ENCODE measurements at regions not wholly inside any gene's neighbourhood (a gene's known extent, or its start where the extent isn't known, plus 50 kb on each side); places are given as distances from the start of the nearest gene placed in this dataset.

- no peak overlapping the region for H3K9ac ChIP-seq (ENCODE audit: low read length)
- no peak overlapping the region for H2AFZ ChIP-seq (ENCODE audit: low read length)
- H4K20me1 ChIP-seq (ENCODE audit: insufficient read depth, low read depth, low read length): no peaks in the 10 kb centered on the region
- no peaks in the 10 kb centered on the region for H3K4me1 ChIP-seq (ENCODE audit: low read length)
- DNase-seq: no peak
- H3K36me3 ChIP-seq (ENCODE audit: insufficient read depth, low read length): no peaks in the 10 kb centered on the region
- H3K27ac ChIP-seq (ENCODE audit: low read length): no peak overlapping the region
- no peak overlapping the region for H3K4me3 ChIP-seq (ENCODE audit: low read length)
- H3K27me3 ChIP-seq (ENCODE audit: low read length): no peaks in the 10 kb centered on the region
- H3K79me2 ChIP-seq (ENCODE audit: low read length): no peaks in the 10 kb centered on the region
- H3K9me2 ChIP-seq (replicated peaks; ENCODE audit: insufficient read depth, low read length): no peaks in the 10 kb centered on the region
- H3K4me2 ChIP-seq (ENCODE audit: low read depth, low read length, poor library complexity, severe bottlenecking): no peak overlapping the region
- H3K9me3 ChIP-seq (ENCODE audit: low read length): no peaks in the 10 kb centered on the region
Observed at GRCh38 chr7:97541188-97541587, 190.7 kb upstream of the TAC1 start.

GRCh38 chr7:97555857-97556421 is 175.9 kb upstream of the TAC1 start:
- Histone ChIP-seq H2AFZ (ENCODE audit: low read length) (no peak overlapping the region), H3K9me2 (replicated peaks; ENCODE audit: insufficient read depth, low read length) (no peaks in the 10 kb centered on the region), H3K27ac (ENCODE audit: low read length) (no peak overlapping the region), H3K4me2 (ENCODE audit: low read depth, low read length, poor library complexity, severe bottlenecking) (no peak overlapping the region), H3K36me3 (ENCODE audit: insufficient read depth, low read length) (no peaks in the 10 kb centered on the region), H3K9ac (ENCODE audit: low read length) (no peak overlapping the region), H4K20me1 (ENCODE audit: insufficient read depth, low read depth, low read length) (no peaks in the 10 kb centered on the region), H3K79me2 (ENCODE audit: low read length) (no peaks in the 10 kb centered on the region), H3K4me3 (ENCODE audit: low read length) (no peak overlapping the region), H3K4me1 (ENCODE audit: low read length) (no peaks in the 10 kb centered on the region), H3K27me3 (ENCODE audit: low read length) (no peaks in the 10 kb centered on the region), H3K9me3 (ENCODE audit: low read length) (no peaks in the 10 kb centered on the region)
- no peak for DNase-seq

GRCh38 chr7:97565665-97566064 is 166.2 kb upstream of the TAC1 start:
- Histone ChIP-seq H3K9ac (ENCODE audit: low read length) (no peak overlapping the region), H3K4me1 (ENCODE audit: low read length) (no peaks in the 10 kb centered on the region), H2AFZ (ENCODE audit: low read length) (no peak overlapping the region), H3K27ac (ENCODE audit: low read length) (no peak overlapping the region), H3K4me2 (ENCODE audit: low read depth, low read length, poor library complexity, severe bottlenecking) (no peak overlapping the region), H3K79me2 (ENCODE audit: low read length) (no peaks in the 10 kb centered on the region), H3K27me3 (ENCODE audit: low read length) (no peaks in the 10 kb centered on the region), H3K4me3 (ENCODE audit: low read length) (no peak overlapping the region), H3K36me3 (ENCODE audit: insufficient read depth, low read length) (no peaks in the 10 kb centered on the region), H4K20me1 (ENCODE audit: insufficient read depth, low read depth, low read length) (no peaks in the 10 kb centered on the region), H3K9me3 (ENCODE audit: low read length) (no peaks in the 10 kb centered on the region), H3K9me2 (replicated peaks; ENCODE audit: insufficient read depth, low read length) (no peaks in the 10 kb centered on the region)
- DNase-seq: no peak

- no peak overlapping the region for H3K4me2 ChIP-seq (ENCODE audit: low read depth, low read length, poor library complexity, severe bottlenecking)
- no peak overlapping the region for H3K27ac ChIP-seq (ENCODE audit: low read length)
- no peak overlapping the region for H3K9ac ChIP-seq (ENCODE audit: low read length)
- no peaks in the 10 kb centered on the region for H3K36me3 ChIP-seq (ENCODE audit: insufficient read depth, low read length)
- no peaks in the 10 kb centered on the region for H3K4me1 ChIP-seq (ENCODE audit: low read length)
- H3K79me2 ChIP-seq (ENCODE audit: low read length): no peaks in the 10 kb centered on the region
- no peaks in the 10 kb centered on the region for H3K9me3 ChIP-seq (ENCODE audit: low read length)
- no peak for DNase-seq
- H2AFZ ChIP-seq (ENCODE audit: low read length): no peak overlapping the region
- H3K9me2 ChIP-seq (replicated peaks; ENCODE audit: insufficient read depth, low read length): no peaks in the 10 kb centered on the region
- H3K4me3 ChIP-seq (ENCODE audit: low read length): no peak overlapping the region
- no peaks in the 10 kb centered on the region for H3K27me3 ChIP-seq (ENCODE audit: low read length)
- H4K20me1 ChIP-seq (ENCODE audit: insufficient read depth, low read depth, low read length): no peaks in the 10 kb centered on the region
Observed at GRCh38 chr7:97573065-97573464, 158.8 kb upstream of the TAC1 start.

GRCh38 chr7:97576043-97576442 is 155.8 kb upstream of the TAC1 start:
- Histone ChIP-seq H2AFZ (ENCODE audit: low read length) (no peak overlapping the region), H3K79me2 (ENCODE audit: low read length) (no peaks in the 10 kb centered on the region), H3K4me3 (ENCODE audit: low read length) (no peak overlapping the region), H3K27me3 (ENCODE audit: low read length) (no peaks in the 10 kb centered on the region), H4K20me1 (ENCODE audit: insufficient read depth, low read depth, low read length) (no peaks in the 10 kb centered on the region), H3K9ac (ENCODE audit: low read length) (no peak overlapping the region), H3K9me3 (ENCODE audit: low read length) (no peaks in the 10 kb centered on the region), H3K4me2 (ENCODE audit: low read depth, low read length, poor library complexity, severe bottlenecking) (no peak overlapping the region), H3K27ac (ENCODE audit: low read length) (no peak overlapping the region), H3K36me3 (ENCODE audit: insufficient read depth, low read length) (no peaks in the 10 kb centered on the region), H3K4me1 (ENCODE audit: low read length) (no peaks in the 10 kb centered on the region), H3K9me2 (replicated peaks; ENCODE audit: insufficient read depth, low read length) (no peaks in the 10 kb centered on the region)
- no peak for DNase-seq

- H3K9me2 ChIP-seq (replicated peaks; ENCODE audit: insufficient read depth, low read length): no peaks in the 10 kb centered on the region
- H3K36me3 ChIP-seq (ENCODE audit: insufficient read depth, low read length): no peaks in the 10 kb centered on the region
- no peak overlapping the region for H3K4me2 ChIP-seq (ENCODE audit: low read depth, low read length, poor library complexity, severe bottlenecking)
- no peaks in the 10 kb centered on the region for H4K20me1 ChIP-seq (ENCODE audit: insufficient read depth, low read depth, low read length)
- H3K27me3 ChIP-seq (ENCODE audit: low read length): no peaks in the 10 kb centered on the region
- no peak overlapping the region for H2AFZ ChIP-seq (ENCODE audit: low read length)
- no peak overlapping the region for H3K9ac ChIP-seq (ENCODE audit: low read length)
- H3K4me1 ChIP-seq (ENCODE audit: low read length): no peaks in the 10 kb centered on the region
- no peak for DNase-seq
- H3K9me3 ChIP-seq (ENCODE audit: low read length): no peaks in the 10 kb centered on the region
- H3K79me2 ChIP-seq (ENCODE audit: low read length): no peaks in the 10 kb centered on the region
- H3K4me3 ChIP-seq (ENCODE audit: low read length): no peak overlapping the region
- H3K27ac ChIP-seq (ENCODE audit: low read length): no peak overlapping the region
Observed at GRCh38 chr7:97578225-97578624, 153.7 kb upstream of the TAC1 start.

- Histone ChIP-seq H3K9me2 (replicated peaks; ENCODE audit: insufficient read depth, low read length) (no peaks in the 10 kb centered on the region), H3K9me3 (ENCODE audit: low read length) (no peaks in the 10 kb centered on the region), H3K4me3 (ENCODE audit: low read length) (no peak overlapping the region), H3K27me3 (ENCODE audit: low read length) (no peaks in the 10 kb centered on the region), H3K4me2 (ENCODE audit: low read depth, low read length, poor library complexity, severe bottlenecking) (no peak overlapping the region), H3K27ac (ENCODE audit: low read length) (no peak overlapping the region), H4K20me1 (ENCODE audit: insufficient read depth, low read depth, low read length) (no peaks in the 10 kb centered on the region), H3K4me1 (ENCODE audit: low read length) (no peaks in the 10 kb centered on the region), H3K79me2 (ENCODE audit: low read length) (no peaks in the 10 kb centered on the region), H2AFZ (ENCODE audit: low read length) (no peak overlapping the region), H3K9ac (ENCODE audit: low read length) (no peak overlapping the region), H3K36me3 (ENCODE audit: insufficient read depth, low read length) (no peaks in the 10 kb centered on the region)
- DNase-seq: no peak
Observed at GRCh38 chr7:97580205-97580604, 151.7 kb upstream of the TAC1 start.

- no peaks in the 10 kb centered on the region for H3K36me3 ChIP-seq (ENCODE audit: insufficient read depth, low read length)
- H3K4me1 ChIP-seq (ENCODE audit: low read length): no peaks in the 10 kb centered on the region
- no peaks in the 10 kb centered on the region for H3K9me2 ChIP-seq (replicated peaks; ENCODE audit: insufficient read depth, low read length)
- H3K27ac ChIP-seq (ENCODE audit: low read length): no peak overlapping the region
- no peak for DNase-seq
- no peaks in the 10 kb centered on the region for H4K20me1 ChIP-seq (ENCODE audit: insufficient read depth, low read depth, low read length)
- no peaks in the 10 kb centered on the region for H3K27me3 ChIP-seq (ENCODE audit: low read length)
- no peak overlapping the region for H2AFZ ChIP-seq (ENCODE audit: low read length)
- no peak overlapping the region for H3K4me2 ChIP-seq (ENCODE audit: low read depth, low read length, poor library complexity, severe bottlenecking)
- no peak overlapping the region for H3K4me3 ChIP-seq (ENCODE audit: low read length)
- H3K79me2 ChIP-seq (ENCODE audit: low read length): no peaks in the 10 kb centered on the region
- H3K9ac ChIP-seq (ENCODE audit: low read length): no peak overlapping the region
- no peaks in the 10 kb centered on the region for H3K9me3 ChIP-seq (ENCODE audit: low read length)
Observed at GRCh38 chr7:97595439-97595838, 136.4 kb upstream of the TAC1 start.

- H3K4me2 ChIP-seq (ENCODE audit: low read depth, low read length, poor library complexity, severe bottlenecking): no peak overlapping the region
- H3K36me3 ChIP-seq (ENCODE audit: insufficient read depth, low read length): no peaks in the 10 kb centered on the region
- H3K27ac ChIP-seq (ENCODE audit: low read length): no peak overlapping the region
- H3K9ac ChIP-seq (ENCODE audit: low read length): no peak overlapping the region
- H2AFZ ChIP-seq (ENCODE audit: low read length): no peak overlapping the region
- H3K9me3 ChIP-seq (ENCODE audit: low read length): no peaks in the 10 kb centered on the region
- H3K27me3 ChIP-seq (ENCODE audit: low read length): no peaks in the 10 kb centered on the region
- no peaks in the 10 kb centered on the region for H3K79me2 ChIP-seq (ENCODE audit: low read length)
- H3K9me2 ChIP-seq (replicated peaks; ENCODE audit: insufficient read depth, low read length): no peaks in the 10 kb centered on the region
- H3K4me3 ChIP-seq (ENCODE audit: low read length): no peak overlapping the region
- DNase-seq: no peak
- H4K20me1 ChIP-seq (ENCODE audit: insufficient read depth, low read depth, low read length): no peaks in the 10 kb centered on the region
- no peaks in the 10 kb centered on the region for H3K4me1 ChIP-seq (ENCODE audit: low read length)
Observed at GRCh38 chr7:97601931-97602457, 129.9 kb upstream of the TAC1 start.
